Tibial nerve (tissue), 4 donors: ENCODE measurements at regions not wholly inside any gene's neighbourhood (a gene's known extent, or its start where the extent isn't known, plus 50 kb on each side); places are given as distances from the start of the nearest gene placed in this dataset.

Experiments used
- DNase-seq, 2 donors: peaks; one replicate each; pipeline ENCODE4 v3.0.0-alpha.2; 2019; ENCODE audit warnings: low spot score in 2 of 2
- H3K27ac ChIP-seq, 4 donors: fragments of 200-600 bp; sonication (generic) in 3 of 4; one replicate each; pipeline ENCODE4 v1.5.1; 2017 to 2019; ENCODE audit warnings: mild to moderate bottlenecking in 1 of 4
- H3K27me3 ChIP-seq, 2 donors: fragments of 200-600 bp; sonication (generic) in 1 of 2; one replicate each; pipeline versions ENCODE4 v1.5.1 to v1.6.0; 2017 to 2019
- H3K36me3 ChIP-seq, 3 donors: fragments of 200-600 bp; sonication (generic); one replicate each; pipeline ENCODE4 v1.5.1; 2018 to 2019
- H3K4me1 ChIP-seq, 4 donors: fragments of 200-600 bp; sonication (generic) in 3 of 4; one replicate each; pipeline ENCODE4 v1.5.1; 2017 to 2019
- H3K4me3 ChIP-seq, 4 donors: fragments of 200-600 bp; sonication (generic) in 3 of 4; one replicate each; pipeline ENCODE4 v1.5.1; 2017 to 2019; ENCODE audit warnings: mild to moderate bottlenecking in 1 of 4, moderate library complexity in 1 of 4
- H3K9me3 ChIP-seq, 4 donors: fragments of 200-600 bp; sonication (generic) in 3 of 4; one replicate each; pipeline ENCODE4 v1.5.1; 2017 to 2019
- CTCF ChIP-seq, 5 experiments: fragments of 200-600 bp in 3 of 5; fragments of 450-650 bp in 2 of 5; sonication (generic) in 3 of 5; IDR thresholded peaks; one replicate each; pipeline ENCODE4 v1.5.1; 2016 to 2019; ENCODE audit warnings: antibody characterized with exemption in 5 of 5, mild to moderate bottlenecking in 3 of 5, moderate library complexity in 2 of 5
- EP300 ChIP-seq, 2 donors: sonication (generic); formaldehyde crosslinking; IDR thresholded peaks; one replicate each; pipeline ENCODE4 v1.6.1; 2017; ENCODE audit warnings: antibody characterized with exemption in 2 of 2, mild to moderate bottlenecking in 1 of 2
- WGBS, 2 donors: methylation state at CpG; one replicate each; pipeline ENCODE4 v1.1.5; 2018; 5-methylcytosine and 5-hydroxymethylcytosine counted together

GRCh38 chr7:1384113-1384415 is 75.2 kb downstream of the MICALL2 start:
- no peak overlapping the region for H3K27ac ChIP-seq
- 63 to 69% methylated on average over 10 to 13 of the region's 21 CpGs for WGBS, 2 donors
- peaks cover 0 to 90% of the 10 kb centered on the region in 2 donors for H3K27me3 ChIP-seq

More at GRCh38 chr7:1384113-1384415, 75.2 kb downstream of the MICALL2 start:
- DNase-seq, result no peak
- Histone ChIP-seq H3K36me3 (no peaks in the 10 kb centered on the region), H3K4me1 (no peaks in the 10 kb centered on the region), H3K9me3 (peaks cover 0 to 4% (median 0%) of the 10 kb centered on the region in 4 donors), H3K4me3 (no peak overlapping the region)
- TF ChIP-seq EP300 (IDR thresholded peaks at IDR 0.05) (no peak), CTCF (IDR thresholded peaks at IDR 0.05) (no peak)
